WTC11 (cell line): ENCODE measurements at regions not wholly inside any gene's neighbourhood (a gene's known extent, or its start where the extent isn't known, plus 50 kb on each side); places are given as distances from the start of the nearest gene placed in this dataset.

ENCODE experiments used
- ATAC-seq: fragments of 200-7000 bp; cut with Tn5 transposase; 2 replicates; pipeline ENCODE4 v1.10.0; 2021; ENCODE audit warnings: mild to moderate bottlenecking, moderate library complexity
- CTCF ChIA-PET: fragments of 300-600 bp; sonication (Branson Sonifier 250); formaldehyde crosslinking; loops from one replicate; lab custom pipeline; 2021; ENCODE audit warnings: antibody characterized with exemption; lab: Charles Lee
- POLR2A ChIA-PET: fragments of 350-600 bp; sonication (Branson Sonifier 250); formaldehyde crosslinking; loops from one replicate; lab custom pipeline; 2021; ENCODE audit warnings: antibody characterized with exemption; lab: Charles Lee
- DNase-seq: peaks from one replicate; pipeline ENCODE4 v3.0.0; 2021; ENCODE audit warnings: low spot score
- H3K27ac Mint-ChIP-seq: 2 replicates; pipeline ENCODE4 v1.8.0; 2021; ENCODE audit warnings: mixed read lengths
- H3K27me3 Mint-ChIP-seq: 2 replicates; pipeline ENCODE4 v1.8.0; 2021; ENCODE audit warnings: low read depth, mild to moderate bottlenecking, moderate library complexity, mixed read lengths
- H3K36me3 Mint-ChIP-seq: 2 replicates; pipeline ENCODE4 v1.8.0; 2021; ENCODE audit warnings: mixed read lengths
- H3K4me1 Mint-ChIP-seq: 2 replicates; pipeline ENCODE4 v1.8.0; 2022; ENCODE audit warnings: mixed read lengths
- H3K4me3 Mint-ChIP-seq: 2 replicates; pipeline ENCODE4 v1.8.0; 2021; ENCODE audit warnings: mild to moderate bottlenecking, moderate library complexity, mixed read lengths
- H3K9me3 Mint-ChIP-seq: 2 replicates; pipeline ENCODE4 v1.8.0; 2021; ENCODE audit warnings: mixed read lengths
- IRF2 ChIP-seq: sonication (generic); formaldehyde crosslinking; IDR thresholded peaks from 2 replicates; pipeline ENCODE4 v1.8.0; 2022; ENCODE audit warnings: low read depth, missing genetic modification reagents, borderline replicate concordance
- JAZF1 ChIP-seq: fragments of 250-450 bp; sonication (Bioruptor Pico); IDR thresholded peaks from 2 replicates; pipeline ENCODE4 v1.9.0; 2021; ENCODE audit warnings: moderate library complexity, mild to moderate bottlenecking, inconsistent platforms
- MYBL2 ChIP-seq: sonication (generic); formaldehyde crosslinking; IDR thresholded peaks from 2 replicates; pipeline ENCODE4 v1.8.1; 2023; ENCODE audit warnings: mild to moderate bottlenecking, moderate library complexity, missing genetic modification reagents
- NFATC4 ChIP-seq: fragments of 250-450 bp; sonication (Bioruptor Pico); IDR thresholded peaks from 2 replicates; pipeline ENCODE4 v1.9.0; 2021; ENCODE audit warnings: mild to moderate bottlenecking
- NR1H2 ChIP-seq: sonication (generic); formaldehyde crosslinking; IDR thresholded peaks from 2 replicates; pipeline ENCODE4 v1.9.0; 2021; ENCODE audit warnings: mild to moderate bottlenecking, moderate library complexity, missing genetic modification reagents
- RORB ChIP-seq: fragments of 250-450 bp; sonication (Bioruptor Pico); IDR thresholded peaks from 2 replicates; pipeline ENCODE4 v1.9.0; 2021; ENCODE audit warnings: mild to moderate bottlenecking
- TEAD1 ChIP-seq: sonication (generic); formaldehyde crosslinking; IDR thresholded peaks from 2 replicates; pipeline ENCODE4 v1.8.0; 2022; ENCODE audit warnings: mild to moderate bottlenecking, missing genetic modification reagents
- TP53 ChIP-seq: sonication (generic); formaldehyde crosslinking; IDR thresholded peaks from 2 replicates; pipeline ENCODE4 v1.8.1; 2023; ENCODE audit warnings: mild to moderate bottlenecking, missing genetic modification reagents
- ZNF121 ChIP-seq: sonication (generic); formaldehyde crosslinking; IDR thresholded peaks from 2 replicates; pipeline ENCODE4 v1.8.0; 2023; ENCODE audit warnings: missing genetic modification reagents
- ZNF138 ChIP-seq: sonication (generic); formaldehyde crosslinking; conservative IDR thresholded peaks from 2 replicates; pipeline ENCODE4 v1.8.1; 2022; ENCODE audit warnings: mild to moderate bottlenecking, moderate library complexity, missing genetic modification reagents
- ZNF317 ChIP-seq: sonication (generic); formaldehyde crosslinking; IDR thresholded peaks from 2 replicates; pipeline ENCODE4 v1.8.1; 2023; ENCODE audit warnings: low read depth, mild to moderate bottlenecking, moderate library complexity, missing genetic modification reagents, borderline replicate concordance
- ZNF671 ChIP-seq: fragments of 250-450 bp; sonication (Bioruptor Pico); IDR thresholded peaks from 2 replicates; pipeline ENCODE4 v1.8.0; 2021; ENCODE audit warnings: mild to moderate bottlenecking
- TF ChIP-seq, protein P1 (sequence below): sonication (generic); formaldehyde crosslinking; IDR thresholded peaks from 2 replicates; pipeline ENCODE4 v1.8.0; 2022; ENCODE audit warnings: mild to moderate bottlenecking, missing genetic modification reagents
- TF ChIP-seq, protein P2 (sequence below): sonication (generic); formaldehyde crosslinking; IDR thresholded peaks from 2 replicates; pipeline ENCODE4 v1.8.1; 2023; ENCODE audit warnings: mild to moderate bottlenecking, missing genetic modification reagents, moderate library complexity
- TF ChIP-seq, protein P3 (sequence below): fragments of 250-450 bp; sonication (Bioruptor Pico); IDR thresholded peaks from 2 replicates; pipeline ENCODE4 v1.9.0; 2021; ENCODE audit warnings: moderate library complexity, mild to moderate bottlenecking, inconsistent platforms, borderline replicate concordance
- TF ChIP-seq, protein P4 (sequence below): sonication (generic); formaldehyde crosslinking; IDR thresholded peaks from 2 replicates; pipeline ENCODE4 v1.8.1; 2022; ENCODE audit warnings: low read depth, missing genetic modification reagents, borderline replicate concordance
- TF ChIP-seq, protein P5 (sequence below): sonication (generic); formaldehyde crosslinking; IDR thresholded peaks from 2 replicates; pipeline ENCODE4 v1.8.0; 2023; ENCODE audit warnings: missing genetic modification reagents
- TF ChIP-seq, protein P6 (sequence below): sonication (generic); formaldehyde crosslinking; IDR thresholded peaks from 2 replicates; pipeline ENCODE4 v1.8.0; 2022; ENCODE audit warnings: mild to moderate bottlenecking, missing genetic modification reagents
- TF ChIP-seq, protein P7 (sequence below): sonication (generic); formaldehyde crosslinking; IDR thresholded peaks from 2 replicates; pipeline ENCODE4 v1.8.1; 2022; ENCODE audit warnings: mild to moderate bottlenecking, missing genetic modification reagents, moderate library complexity, borderline replicate concordance
- TF ChIP-seq, protein P8 (sequence below): sonication (generic); formaldehyde crosslinking; IDR thresholded peaks from 2 replicates; pipeline ENCODE4 v1.8.1; 2023; ENCODE audit warnings: mild to moderate bottlenecking, missing genetic modification reagents
- TF ChIP-seq, protein P9 (sequence below): fragments of 250-450 bp; sonication (Bioruptor Pico); IDR thresholded peaks from 2 replicates; pipeline ENCODE4 v1.8.0; 2021; ENCODE audit warnings: mild to moderate bottlenecking
- TF ChIP-seq, protein P10 (sequence below): fragments of 250-450 bp; sonication (Bioruptor Pico); IDR thresholded peaks from 2 replicates; pipeline ENCODE4 v2.1.2; 2022; ENCODE audit warnings: mild to moderate bottlenecking, moderate library complexity

DNA sequence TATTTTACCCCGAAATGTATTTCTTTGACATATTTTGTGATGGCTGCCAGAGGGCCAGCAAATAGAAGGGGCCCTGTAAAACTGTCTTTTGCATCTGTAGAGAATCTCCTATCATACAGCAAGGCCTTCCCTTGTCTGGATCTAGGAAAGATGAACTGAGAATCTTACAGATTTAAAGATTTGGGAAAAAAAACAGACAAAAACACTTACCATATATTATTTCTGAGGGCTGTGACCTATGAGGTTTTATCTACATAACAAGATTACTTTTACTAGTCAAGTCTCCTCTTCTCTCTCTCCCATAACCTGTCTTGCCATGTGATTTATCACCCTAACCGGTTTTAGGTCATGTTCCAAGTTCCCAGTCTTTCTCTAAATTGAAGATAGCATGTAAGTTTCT, 599.2 kb upstream of the CDH6 start:
- DNase-seq: no peak
- H3K9me3 Mint-ChIP-seq: peaks cover 36% of the 10 kb centered on the region
- peaks cover 34% of the 10 kb centered on the region for H3K4me1 Mint-ChIP-seq
- no peak overlapping the region for H3K27ac Mint-ChIP-seq
- POLR2A ChIA-PET: no interaction called here
- ATAC-seq: no peak
- H3K4me3 Mint-ChIP-seq: no peak overlapping the region
- H3K27me3 Mint-ChIP-seq: peaks cover 49% of the 10 kb centered on the region
- CTCF ChIA-PET: no interaction called here
- peaks cover 26% of the 10 kb centered on the region for H3K36me3 Mint-ChIP-seq
- no peak for TF ChIP-seq ZNF317 (CRISPR knock-in tag)
- no peak for TF ChIP-seq TEAD1
- TF ChIP-seq ZNF138 (CRISPR knock-in tag): no peak
- no peak for TF ChIP-seq JAZF1
- TF ChIP-seq, protein P1, sequence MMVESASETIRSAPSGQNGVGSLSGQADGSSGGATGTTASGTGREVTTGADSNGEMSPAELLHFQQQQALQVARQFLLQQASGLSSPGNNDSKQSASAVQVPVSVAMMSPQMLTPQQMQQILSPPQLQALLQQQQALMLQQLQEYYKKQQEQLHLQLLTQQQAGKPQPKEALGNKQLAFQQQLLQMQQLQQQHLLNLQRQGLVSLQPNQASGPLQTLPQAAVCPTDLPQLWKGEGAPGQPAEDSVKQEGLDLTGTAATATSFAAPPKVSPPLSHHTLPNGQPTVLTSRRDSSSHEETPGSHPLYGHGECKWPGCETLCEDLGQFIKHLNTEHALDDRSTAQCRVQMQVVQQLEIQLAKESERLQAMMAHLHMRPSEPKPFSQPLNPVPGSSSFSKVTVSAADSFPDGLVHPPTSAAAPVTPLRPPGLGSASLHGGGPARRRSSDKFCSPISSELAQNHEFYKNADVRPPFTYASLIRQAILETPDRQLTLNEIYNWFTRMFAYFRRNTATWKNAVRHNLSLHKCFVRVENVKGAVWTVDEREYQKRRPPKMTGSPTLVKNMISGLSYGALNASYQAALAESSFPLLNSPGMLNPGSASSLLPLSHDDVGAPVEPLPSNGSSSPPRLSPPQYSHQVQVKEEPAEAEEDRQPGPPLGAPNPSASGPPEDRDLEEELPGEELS (CRISPR knock-in tag): no peak
- no peak for TF ChIP-seq NR1H2 (CRISPR knock-in tag)
- TF ChIP-seq, protein P2, sequence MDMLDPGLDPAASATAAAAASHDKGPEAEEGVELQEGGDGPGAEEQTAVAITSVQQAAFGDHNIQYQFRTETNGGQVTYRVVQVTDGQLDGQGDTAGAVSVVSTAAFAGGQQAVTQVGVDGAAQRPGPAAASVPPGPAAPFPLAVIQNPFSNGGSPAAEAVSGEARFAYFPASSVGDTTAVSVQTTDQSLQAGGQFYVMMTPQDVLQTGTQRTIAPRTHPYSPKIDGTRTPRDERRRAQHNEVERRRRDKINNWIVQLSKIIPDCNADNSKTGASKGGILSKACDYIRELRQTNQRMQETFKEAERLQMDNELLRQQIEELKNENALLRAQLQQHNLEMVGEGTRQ (CRISPR knock-in tag): no peak
- TF ChIP-seq ZNF121: no peak
- TF ChIP-seq ZNF671: no peak

DNA sequence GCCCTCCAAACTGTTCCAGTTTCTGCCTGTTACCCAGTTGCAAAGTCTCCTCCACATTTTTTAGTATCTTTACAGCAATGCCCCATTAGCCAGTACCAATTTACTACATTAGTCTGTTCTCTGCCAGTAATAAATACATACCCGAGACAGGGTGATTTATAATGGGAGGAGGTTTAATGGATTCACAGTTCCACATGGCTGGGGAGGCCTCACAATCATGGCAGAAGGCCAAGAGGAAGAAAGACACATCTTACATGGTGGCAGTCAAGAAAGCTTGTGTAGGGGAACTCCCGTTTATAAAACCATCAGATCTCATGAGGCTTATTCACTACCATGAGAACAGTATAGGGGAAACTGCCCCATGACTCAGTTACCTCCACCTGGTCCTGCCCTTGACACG, 600.7 kb upstream of the CDH6 start:
- ChIA-PET CTCF (no interaction called here), POLR2A (no interaction called here)
- H3K36me3 Mint-ChIP-seq: peaks cover 18% of the 10 kb centered on the region
- DNase-seq (no peak), ATAC-seq (no peak)
- no peak overlapping the region for H3K4me3 Mint-ChIP-seq
- no peak overlapping the region for H3K27ac Mint-ChIP-seq
- peaks cover 40% of the 10 kb centered on the region for H3K27me3 Mint-ChIP-seq
- peaks cover 34% of the 10 kb centered on the region for H3K4me1 Mint-ChIP-seq
- H3K9me3 Mint-ChIP-seq: peaks cover 28% of the 10 kb centered on the region
- TF ChIP-seq NFATC4 (CRISPR knock-in tag) (no peak), IRF2 (CRISPR knock-in tag) (no peak), RORB (CRISPR knock-in tag) (no peak), NR1H2 (CRISPR knock-in tag) (no peak), TP53 (no peak), MYBL2 (CRISPR knock-in tag) (no peak), ZNF317 (CRISPR knock-in tag) (no peak)
- TF ChIP-seq, protein P3, sequence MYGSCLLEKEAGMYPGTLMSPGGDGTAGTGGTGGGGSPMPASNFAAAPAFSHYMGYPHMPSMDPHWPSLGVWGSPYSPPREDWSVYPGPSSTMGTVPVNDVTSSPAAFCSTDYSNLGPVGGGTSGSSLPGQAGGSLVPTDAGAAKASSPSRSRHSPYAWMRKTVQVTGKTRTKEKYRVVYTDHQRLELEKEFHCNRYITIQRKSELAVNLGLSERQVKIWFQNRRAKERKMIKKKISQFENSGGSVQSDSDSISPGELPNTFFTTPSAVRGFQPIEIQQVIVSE (CRISPR knock-in tag): no peak
- TF ChIP-seq, protein P2 (CRISPR knock-in tag): no peak
- TF ChIP-seq, protein P4, sequence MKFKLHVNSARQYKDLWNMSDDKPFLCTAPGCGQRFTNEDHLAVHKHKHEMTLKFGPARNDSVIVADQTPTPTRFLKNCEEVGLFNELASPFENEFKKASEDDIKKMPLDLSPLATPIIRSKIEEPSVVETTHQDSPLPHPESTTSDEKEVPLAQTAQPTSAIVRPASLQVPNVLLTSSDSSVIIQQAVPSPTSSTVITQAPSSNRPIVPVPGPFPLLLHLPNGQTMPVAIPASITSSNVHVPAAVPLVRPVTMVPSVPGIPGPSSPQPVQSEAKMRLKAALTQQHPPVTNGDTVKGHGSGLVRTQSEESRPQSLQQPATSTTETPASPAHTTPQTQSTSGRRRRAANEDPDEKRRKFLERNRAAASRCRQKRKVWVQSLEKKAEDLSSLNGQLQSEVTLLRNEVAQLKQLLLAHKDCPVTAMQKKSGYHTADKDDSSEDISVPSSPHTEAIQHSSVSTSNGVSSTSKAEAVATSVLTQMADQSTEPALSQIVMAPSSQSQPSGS (CRISPR knock-in tag): no peak
- TF ChIP-seq, protein P5, sequence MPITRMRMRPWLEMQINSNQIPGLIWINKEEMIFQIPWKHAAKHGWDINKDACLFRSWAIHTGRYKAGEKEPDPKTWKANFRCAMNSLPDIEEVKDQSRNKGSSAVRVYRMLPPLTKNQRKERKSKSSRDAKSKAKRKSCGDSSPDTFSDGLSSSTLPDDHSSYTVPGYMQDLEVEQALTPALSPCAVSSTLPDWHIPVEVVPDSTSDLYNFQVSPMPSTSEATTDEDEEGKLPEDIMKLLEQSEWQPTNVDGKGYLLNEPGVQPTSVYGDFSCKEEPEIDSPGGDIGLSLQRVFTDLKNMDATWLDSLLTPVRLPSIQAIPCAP (CRISPR knock-in tag): no peak
- TF ChIP-seq, protein P6, sequence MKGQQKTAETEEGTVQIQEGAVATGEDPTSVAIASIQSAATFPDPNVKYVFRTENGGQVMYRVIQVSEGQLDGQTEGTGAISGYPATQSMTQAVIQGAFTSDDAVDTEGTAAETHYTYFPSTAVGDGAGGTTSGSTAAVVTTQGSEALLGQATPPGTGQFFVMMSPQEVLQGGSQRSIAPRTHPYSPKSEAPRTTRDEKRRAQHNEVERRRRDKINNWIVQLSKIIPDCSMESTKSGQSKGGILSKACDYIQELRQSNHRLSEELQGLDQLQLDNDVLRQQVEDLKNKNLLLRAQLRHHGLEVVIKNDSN: no peak
- TF ChIP-seq, protein P7, sequence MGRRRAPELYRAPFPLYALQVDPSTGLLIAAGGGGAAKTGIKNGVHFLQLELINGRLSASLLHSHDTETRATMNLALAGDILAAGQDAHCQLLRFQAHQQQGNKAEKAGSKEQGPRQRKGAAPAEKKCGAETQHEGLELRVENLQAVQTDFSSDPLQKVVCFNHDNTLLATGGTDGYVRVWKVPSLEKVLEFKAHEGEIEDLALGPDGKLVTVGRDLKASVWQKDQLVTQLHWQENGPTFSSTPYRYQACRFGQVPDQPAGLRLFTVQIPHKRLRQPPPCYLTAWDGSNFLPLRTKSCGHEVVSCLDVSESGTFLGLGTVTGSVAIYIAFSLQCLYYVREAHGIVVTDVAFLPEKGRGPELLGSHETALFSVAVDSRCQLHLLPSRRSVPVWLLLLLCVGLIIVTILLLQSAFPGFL (CRISPR knock-in tag): no peak
- TF ChIP-seq, protein P8, sequence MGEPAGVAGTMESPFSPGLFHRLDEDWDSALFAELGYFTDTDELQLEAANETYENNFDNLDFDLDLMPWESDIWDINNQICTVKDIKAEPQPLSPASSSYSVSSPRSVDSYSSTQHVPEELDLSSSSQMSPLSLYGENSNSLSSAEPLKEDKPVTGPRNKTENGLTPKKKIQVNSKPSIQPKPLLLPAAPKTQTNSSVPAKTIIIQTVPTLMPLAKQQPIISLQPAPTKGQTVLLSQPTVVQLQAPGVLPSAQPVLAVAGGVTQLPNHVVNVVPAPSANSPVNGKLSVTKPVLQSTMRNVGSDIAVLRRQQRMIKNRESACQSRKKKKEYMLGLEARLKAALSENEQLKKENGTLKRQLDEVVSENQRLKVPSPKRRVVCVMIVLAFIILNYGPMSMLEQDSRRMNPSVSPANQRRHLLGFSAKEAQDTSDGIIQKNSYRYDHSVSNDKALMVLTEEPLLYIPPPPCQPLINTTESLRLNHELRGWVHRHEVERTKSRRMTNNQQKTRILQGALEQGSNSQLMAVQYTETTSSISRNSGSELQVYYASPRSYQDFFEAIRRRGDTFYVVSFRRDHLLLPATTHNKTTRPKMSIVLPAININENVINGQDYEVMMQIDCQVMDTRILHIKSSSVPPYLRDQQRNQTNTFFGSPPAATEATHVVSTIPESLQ (CRISPR knock-in tag): no peak
- TF ChIP-seq, protein P9, sequence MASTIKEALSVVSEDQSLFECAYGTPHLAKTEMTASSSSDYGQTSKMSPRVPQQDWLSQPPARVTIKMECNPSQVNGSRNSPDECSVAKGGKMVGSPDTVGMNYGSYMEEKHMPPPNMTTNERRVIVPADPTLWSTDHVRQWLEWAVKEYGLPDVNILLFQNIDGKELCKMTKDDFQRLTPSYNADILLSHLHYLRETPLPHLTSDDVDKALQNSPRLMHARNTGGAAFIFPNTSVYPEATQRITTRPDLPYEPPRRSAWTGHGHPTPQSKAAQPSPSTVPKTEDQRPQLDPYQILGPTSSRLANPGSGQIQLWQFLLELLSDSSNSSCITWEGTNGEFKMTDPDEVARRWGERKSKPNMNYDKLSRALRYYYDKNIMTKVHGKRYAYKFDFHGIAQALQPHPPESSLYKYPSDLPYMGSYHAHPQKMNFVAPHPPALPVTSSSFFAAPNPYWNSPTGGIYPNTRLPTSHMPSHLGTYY: no peak
- TF ChIP-seq, protein P10, sequence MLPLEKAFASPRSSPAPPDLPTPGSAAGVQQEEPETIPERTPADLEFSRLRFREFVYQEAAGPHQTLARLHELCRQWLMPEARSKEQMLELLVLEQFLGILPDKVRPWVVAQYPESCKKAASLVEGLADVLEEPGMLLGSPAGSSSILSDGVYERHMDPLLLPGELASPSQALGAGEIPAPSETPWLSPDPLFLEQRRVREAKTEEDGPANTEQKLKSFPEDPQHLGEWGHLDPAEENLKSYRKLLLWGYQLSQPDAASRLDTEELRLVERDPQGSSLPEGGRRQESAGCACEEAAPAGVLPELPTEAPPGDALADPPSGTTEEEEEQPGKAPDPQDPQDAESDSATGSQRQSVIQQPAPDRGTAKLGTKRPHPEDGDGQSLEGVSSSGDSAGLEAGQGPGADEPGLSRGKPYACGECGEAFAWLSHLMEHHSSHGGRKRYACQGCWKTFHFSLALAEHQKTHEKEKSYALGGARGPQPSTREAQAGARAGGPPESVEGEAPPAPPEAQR (CRISPR knock-in tag): no peak
